Type B pancreatic cell (in vitro differentiated cells): ENCODE measurements at regions not wholly inside any gene's neighbourhood (a gene's known extent, or its start where the extent isn't known, plus 50 kb on each side); places are given as distances from the start of the nearest gene placed in this dataset.

Experiments used
- DNase-seq: peaks from one replicate; pipeline ENCODE4 v3.0.0; 2021; ENCODE audit warnings: mixed read lengths; ENCODE audit not compliant: unreplicated experiment; ENCODE audit errors: extremely low spot score
- H3K27ac Mint-ChIP-seq: 2 replicates; pipeline ENCODE4 v1.8.0; 2021; ENCODE audit warnings: mild to moderate bottlenecking, mixed read lengths
- H3K27me3 Mint-ChIP-seq: 2 replicates; pipeline ENCODE4 v1.8.0; 2021; ENCODE audit warnings: mixed read lengths
- H3K36me3 Mint-ChIP-seq: 2 replicates; pipeline ENCODE4 v1.8.0; 2021; ENCODE audit warnings: mixed read lengths
- H3K4me1 Mint-ChIP-seq: one replicate; pipeline ENCODE4 v1.8.0; 2021; ENCODE audit warnings: mixed read lengths; ENCODE audit not compliant: unreplicated experiment
- H3K4me3 Mint-ChIP-seq: 2 replicates; pipeline ENCODE4 v1.8.0; 2021; ENCODE audit warnings: mild to moderate bottlenecking, mixed read lengths
- H3K9me3 Mint-ChIP-seq: 2 replicates; pipeline ENCODE4 v1.8.0; 2021; ENCODE audit warnings: mixed read lengths
- TF ChIP-seq, protein P1 (sequence below): fragments of 200-600 bp; sonication (generic); conservative IDR thresholded peaks from 2 replicates; pipeline ENCODE4 v1.5.0; 2021; ENCODE audit warnings: antibody characterized with exemption, mild to moderate bottlenecking

GRCh38 chr11:24239930-24240329 is 256.9 kb upstream of the LUZP2 start:
- H3K4me1 Mint-ChIP-seq = peaks cover 15% of the 10 kb centered on the region
- H3K27me3 Mint-ChIP-seq = peaks cover 3% of the 10 kb centered on the region
- peaks cover 7% of the 10 kb centered on the region for H3K9me3 Mint-ChIP-seq
- TF ChIP-seq, protein P1, sequence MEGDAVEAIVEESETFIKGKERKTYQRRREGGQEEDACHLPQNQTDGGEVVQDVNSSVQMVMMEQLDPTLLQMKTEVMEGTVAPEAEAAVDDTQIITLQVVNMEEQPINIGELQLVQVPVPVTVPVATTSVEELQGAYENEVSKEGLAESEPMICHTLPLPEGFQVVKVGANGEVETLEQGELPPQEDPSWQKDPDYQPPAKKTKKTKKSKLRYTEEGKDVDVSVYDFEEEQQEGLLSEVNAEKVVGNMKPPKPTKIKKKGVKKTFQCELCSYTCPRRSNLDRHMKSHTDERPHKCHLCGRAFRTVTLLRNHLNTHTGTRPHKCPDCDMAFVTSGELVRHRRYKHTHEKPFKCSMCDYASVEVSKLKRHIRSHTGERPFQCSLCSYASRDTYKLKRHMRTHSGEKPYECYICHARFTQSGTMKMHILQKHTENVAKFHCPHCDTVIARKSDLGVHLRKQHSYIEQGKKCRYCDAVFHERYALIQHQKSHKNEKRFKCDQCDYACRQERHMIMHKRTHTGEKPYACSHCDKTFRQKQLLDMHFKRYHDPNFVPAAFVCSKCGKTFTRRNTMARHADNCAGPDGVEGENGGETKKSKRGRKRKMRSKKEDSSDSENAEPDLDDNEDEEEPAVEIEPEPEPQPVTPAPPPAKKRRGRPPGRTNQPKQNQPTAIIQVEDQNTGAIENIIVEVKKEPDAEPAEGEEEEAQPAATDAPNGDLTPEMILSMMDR = no peak
- no peaks in the 10 kb centered on the region for H3K36me3 Mint-ChIP-seq
- H3K4me3 Mint-ChIP-seq = no peak overlapping the region
- no peak overlapping the region for H3K27ac Mint-ChIP-seq
- DNase-seq = no peak

DNA sequence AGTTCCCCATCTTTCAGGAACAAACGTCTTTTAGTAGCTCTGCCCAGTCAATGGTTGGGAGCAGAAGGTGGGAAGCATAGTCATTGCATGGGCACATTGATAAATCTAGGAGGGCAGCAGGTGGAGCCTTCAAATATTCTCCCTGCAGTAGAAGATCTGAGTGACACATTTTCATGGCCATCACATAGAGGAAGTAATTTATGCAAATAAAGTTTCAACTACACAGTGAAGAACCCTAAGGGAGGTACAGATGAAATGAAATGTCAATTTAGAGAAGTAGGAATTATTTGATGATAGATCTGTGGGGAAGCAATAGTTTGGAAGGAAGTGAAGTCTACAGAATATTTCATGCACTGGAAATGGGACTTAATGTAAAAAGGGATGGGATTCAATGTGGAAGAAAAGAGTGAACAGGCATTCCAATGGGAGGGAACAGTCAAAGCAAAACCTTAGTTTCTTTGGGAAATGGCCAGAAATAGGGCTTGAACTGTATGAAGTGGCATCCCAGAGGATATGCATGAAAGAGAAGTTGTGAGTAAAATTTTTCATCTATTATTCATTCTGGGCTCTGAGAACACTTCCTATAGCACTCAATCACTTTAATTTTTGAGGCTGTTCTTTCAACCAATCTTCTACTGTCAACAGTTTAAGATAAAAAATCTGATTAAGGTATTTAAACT is 256.2 kb upstream of the LUZP2 start:
- TF ChIP-seq, protein P1 = no peak
- Mint-ChIP-seq H3K9me3 (peaks cover 7% of the 10 kb centered on the region), H3K4me3 (no peak overlapping the region), H3K4me1 (peaks cover 15% of the 10 kb centered on the region), H3K27me3 (peaks cover 3% of the 10 kb centered on the region), H3K36me3 (no peaks in the 10 kb centered on the region), H3K27ac (no peak overlapping the region)
- no peak for DNase-seq

- H3K36me3 Mint-ChIP-seq = no peaks in the 10 kb centered on the region
- H3K4me1 Mint-ChIP-seq = peaks cover 4% of the 10 kb centered on the region
- peaks cover 7% of the 10 kb centered on the region for H3K9me3 Mint-ChIP-seq
- no peak for DNase-seq
- TF ChIP-seq, protein P1 = no peak
- H3K27ac Mint-ChIP-seq = no peak overlapping the region
- no peaks in the 10 kb centered on the region for H3K27me3 Mint-ChIP-seq
- no peak overlapping the region for H3K4me3 Mint-ChIP-seq
Measured at GRCh38 chr11:24246715-24247114, 250.1 kb upstream of the LUZP2 start.

DNA sequence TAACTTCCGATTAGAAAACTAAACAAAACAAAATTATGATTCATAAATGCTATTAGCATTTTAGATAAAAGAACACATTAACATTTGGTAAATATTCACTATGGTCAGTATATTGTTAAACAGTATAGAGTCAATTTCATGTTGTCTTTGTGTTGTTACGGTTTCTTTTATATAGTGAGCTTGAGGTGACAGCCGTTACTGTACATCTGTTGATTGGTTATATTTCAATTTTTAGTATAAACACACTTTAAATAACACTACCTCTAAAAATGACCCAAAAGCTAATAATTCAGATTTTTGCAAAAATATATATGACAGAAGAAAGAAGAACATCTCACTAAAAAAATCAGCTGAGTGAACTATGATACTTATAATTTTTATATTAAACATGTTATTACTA is 249.0 kb upstream of the LUZP2 start:
- Mint-ChIP-seq H3K36me3 (no peaks in the 10 kb centered on the region), H3K4me1 (peaks cover 4% of the 10 kb centered on the region), H3K4me3 (no peak overlapping the region), H3K27me3 (no peaks in the 10 kb centered on the region), H3K9me3 (peaks cover 7% of the 10 kb centered on the region), H3K27ac (no peak overlapping the region)
- TF ChIP-seq, protein P1 = no peak
- DNase-seq = no peak

- Mint-ChIP-seq H3K27ac (no peak overlapping the region), H3K9me3 (no peaks in the 10 kb centered on the region), H3K4me1 (peaks cover 4% of the 10 kb centered on the region), H3K36me3 (no peaks in the 10 kb centered on the region), H3K4me3 (no peak overlapping the region), H3K27me3 (no peaks in the 10 kb centered on the region)
- TF ChIP-seq, protein P1 = no peak
- no peak for DNase-seq
Measured at GRCh38 chr11:24249921-24250320, 246.9 kb upstream of the LUZP2 start.
